SK-N-SH treated with all-trans-retinoic acid at 6 μM for 48 hours (cell line): ENCODE measurements at regions not wholly inside any gene's neighbourhood (a gene's known extent, or its start where the extent isn't known, plus 50 kb on each side); places are given as distances from the start of the nearest gene placed in this dataset.

Source experiments
- CSDC2 ChIP-seq: fragments of 250-450 bp; sonication (Bioruptor Pico); IDR thresholded peaks from 2 replicates; pipeline ENCODE4 v1.5.0; 2020; ENCODE audit warnings: mild to moderate bottlenecking, moderate library complexity
- ESRRG ChIP-seq: fragments of 250-450 bp; sonication (Bioruptor Pico); IDR thresholded peaks from 2 replicates; pipeline ENCODE4 v1.6.1; 2021; ENCODE audit warnings: mild to moderate bottlenecking
- GLIS3 ChIP-seq: fragments of 250-450 bp; sonication (Bioruptor Pico); IDR thresholded peaks from 2 replicates; pipeline ENCODE4 v1.5.0; 2020; ENCODE audit warnings: mild to moderate bottlenecking, moderate library complexity
- ISL1 ChIP-seq: fragments of 250-450 bp; sonication (Bioruptor Pico); IDR thresholded peaks from 2 replicates; pipeline ENCODE4 v2.1.2; 2022; ENCODE audit warnings: mild to moderate bottlenecking, moderate library complexity
- RARB ChIP-seq: fragments of 250-450 bp; sonication (Bioruptor Pico); IDR thresholded peaks from 2 replicates; pipeline ENCODE4 v1.8.0; 2021; ENCODE audit warnings: mild to moderate bottlenecking, moderate library complexity
- TCF4 ChIP-seq: fragments of 250-450 bp; sonication (Bioruptor Pico); IDR thresholded peaks from 2 replicates; pipeline ENCODE4 v1.8.0; 2021; ENCODE audit warnings: mild to moderate bottlenecking, moderate library complexity, borderline replicate concordance
- ZC3H10 ChIP-seq: fragments of 250-450 bp; sonication (Bioruptor Pico); IDR thresholded peaks from 2 replicates; pipeline ENCODE4 v1.5.1; 2021; ENCODE audit warnings: mild to moderate bottlenecking, moderate library complexity
- ZFP3 ChIP-seq: fragments of 250-450 bp; sonication (Bioruptor Pico); IDR thresholded peaks from 2 replicates; pipeline ENCODE4 v1.5.0; 2020; ENCODE audit warnings: mild to moderate bottlenecking, moderate library complexity
- ZFP30 ChIP-seq: fragments of 450-650 bp; formaldehyde crosslinking; IDR thresholded peaks from 2 replicates; pipeline ENCODE4 v1.5.0; 2022; ENCODE audit warnings: mild to moderate bottlenecking, moderate library complexity
- TF ChIP-seq, protein P1 (sequence below): fragments of 250-450 bp; sonication (Bioruptor Pico); IDR thresholded peaks from 2 replicates; pipeline ENCODE4 v1.8.0; 2020; ENCODE audit warnings: mild to moderate bottlenecking, moderate library complexity, borderline replicate concordance
- TF ChIP-seq, protein P2 (sequence below): fragments of 250-450 bp; sonication (Bioruptor Pico); IDR thresholded peaks from 2 replicates; pipeline ENCODE4 v1.8.0; 2021; ENCODE audit warnings: low read depth, mild to moderate bottlenecking, moderate library complexity, borderline replicate concordance
- TF ChIP-seq, protein P3 (sequence below): fragments of 250-450 bp; sonication (Bioruptor Pico); IDR thresholded peaks from 2 replicates; pipeline ENCODE4 v1.5.0; 2020; ENCODE audit warnings: mild to moderate bottlenecking, moderate library complexity
- TF ChIP-seq, protein P4 (sequence below): fragments of 250-450 bp; sonication (Bioruptor Pico); IDR thresholded peaks from 2 replicates; pipeline ENCODE4 v1.5.1; 2020; ENCODE audit warnings: low read depth, mild to moderate bottlenecking, moderate library complexity
- TF ChIP-seq, protein P5 (sequence below): fragments of 250-450 bp; sonication (Bioruptor Pico); IDR thresholded peaks from 2 replicates; pipeline ENCODE4 v1.5.1; 2021; ENCODE audit warnings: mild to moderate bottlenecking, moderate library complexity

DNA sequence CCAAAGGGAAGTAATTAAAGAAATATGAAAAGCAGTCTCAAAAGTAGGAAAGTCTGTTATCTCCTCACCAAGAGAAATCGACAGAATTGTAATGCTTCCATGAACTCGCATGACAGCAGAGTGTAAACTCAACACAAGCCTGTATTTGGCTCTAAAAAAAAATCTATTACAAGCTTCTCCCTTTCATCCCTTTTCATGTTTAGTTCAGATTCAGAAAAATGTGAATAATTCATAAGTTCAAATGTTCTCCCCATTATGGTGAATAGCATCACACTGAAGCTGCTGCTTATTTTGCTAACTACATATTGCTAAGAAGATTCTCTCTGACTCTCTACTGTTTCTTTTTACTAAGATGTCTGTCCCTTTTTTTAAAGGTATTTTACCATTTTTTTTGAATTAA lies 910.3 kb upstream of the MBL2 start:
- TF ChIP-seq GLIS3 (CRISPR knock-in tag) (no peak), RARB (CRISPR knock-in tag) (no peak), ZC3H10 (CRISPR knock-in tag) (no peak), ZFP30 (CRISPR knock-in tag) (no peak), ISL1 (CRISPR knock-in tag) (no peak), TCF4 (CRISPR knock-in tag) (no peak), ZFP3 (no peak), CSDC2 (CRISPR knock-in tag) (no peak), ESRRG (CRISPR knock-in tag) (no peak)
- TF ChIP-seq, protein P1, sequence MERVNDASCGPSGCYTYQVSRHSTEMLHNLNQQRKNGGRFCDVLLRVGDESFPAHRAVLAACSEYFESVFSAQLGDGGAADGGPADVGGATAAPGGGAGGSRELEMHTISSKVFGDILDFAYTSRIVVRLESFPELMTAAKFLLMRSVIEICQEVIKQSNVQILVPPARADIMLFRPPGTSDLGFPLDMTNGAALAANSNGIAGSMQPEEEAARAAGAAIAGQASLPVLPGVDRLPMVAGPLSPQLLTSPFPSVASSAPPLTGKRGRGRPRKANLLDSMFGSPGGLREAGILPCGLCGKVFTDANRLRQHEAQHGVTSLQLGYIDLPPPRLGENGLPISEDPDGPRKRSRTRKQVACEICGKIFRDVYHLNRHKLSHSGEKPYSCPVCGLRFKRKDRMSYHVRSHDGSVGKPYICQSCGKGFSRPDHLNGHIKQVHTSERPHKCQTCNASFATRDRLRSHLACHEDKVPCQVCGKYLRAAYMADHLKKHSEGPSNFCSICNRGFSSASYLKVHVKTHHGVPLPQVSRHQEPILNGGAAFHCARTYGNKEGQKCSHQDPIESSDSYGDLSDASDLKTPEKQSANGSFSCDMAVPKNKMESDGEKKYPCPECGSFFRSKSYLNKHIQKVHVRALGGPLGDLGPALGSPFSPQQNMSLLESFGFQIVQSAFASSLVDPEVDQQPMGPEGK = no peak
- TF ChIP-seq, protein P2, sequence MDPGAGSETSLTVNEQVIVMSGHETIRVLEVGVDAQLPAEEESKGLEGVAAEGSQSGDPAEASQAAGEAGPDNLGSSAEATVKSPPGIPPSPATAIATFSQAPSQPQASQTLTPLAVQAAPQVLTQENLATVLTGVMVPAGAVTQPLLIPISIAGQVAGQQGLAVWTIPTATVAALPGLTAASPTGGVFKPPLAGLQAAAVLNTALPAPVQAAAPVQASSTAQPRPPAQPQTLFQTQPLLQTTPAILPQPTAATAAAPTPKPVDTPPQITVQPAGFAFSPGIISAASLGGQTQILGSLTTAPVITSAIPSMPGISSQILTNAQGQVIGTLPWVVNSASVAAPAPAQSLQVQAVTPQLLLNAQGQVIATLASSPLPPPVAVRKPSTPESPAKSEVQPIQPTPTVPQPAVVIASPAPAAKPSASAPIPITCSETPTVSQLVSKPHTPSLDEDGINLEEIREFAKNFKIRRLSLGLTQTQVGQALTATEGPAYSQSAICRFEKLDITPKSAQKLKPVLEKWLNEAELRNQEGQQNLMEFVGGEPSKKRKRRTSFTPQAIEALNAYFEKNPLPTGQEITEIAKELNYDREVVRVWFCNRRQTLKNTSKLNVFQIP (CRISPR knock-in tag) = no peak
- TF ChIP-seq, protein P3, sequence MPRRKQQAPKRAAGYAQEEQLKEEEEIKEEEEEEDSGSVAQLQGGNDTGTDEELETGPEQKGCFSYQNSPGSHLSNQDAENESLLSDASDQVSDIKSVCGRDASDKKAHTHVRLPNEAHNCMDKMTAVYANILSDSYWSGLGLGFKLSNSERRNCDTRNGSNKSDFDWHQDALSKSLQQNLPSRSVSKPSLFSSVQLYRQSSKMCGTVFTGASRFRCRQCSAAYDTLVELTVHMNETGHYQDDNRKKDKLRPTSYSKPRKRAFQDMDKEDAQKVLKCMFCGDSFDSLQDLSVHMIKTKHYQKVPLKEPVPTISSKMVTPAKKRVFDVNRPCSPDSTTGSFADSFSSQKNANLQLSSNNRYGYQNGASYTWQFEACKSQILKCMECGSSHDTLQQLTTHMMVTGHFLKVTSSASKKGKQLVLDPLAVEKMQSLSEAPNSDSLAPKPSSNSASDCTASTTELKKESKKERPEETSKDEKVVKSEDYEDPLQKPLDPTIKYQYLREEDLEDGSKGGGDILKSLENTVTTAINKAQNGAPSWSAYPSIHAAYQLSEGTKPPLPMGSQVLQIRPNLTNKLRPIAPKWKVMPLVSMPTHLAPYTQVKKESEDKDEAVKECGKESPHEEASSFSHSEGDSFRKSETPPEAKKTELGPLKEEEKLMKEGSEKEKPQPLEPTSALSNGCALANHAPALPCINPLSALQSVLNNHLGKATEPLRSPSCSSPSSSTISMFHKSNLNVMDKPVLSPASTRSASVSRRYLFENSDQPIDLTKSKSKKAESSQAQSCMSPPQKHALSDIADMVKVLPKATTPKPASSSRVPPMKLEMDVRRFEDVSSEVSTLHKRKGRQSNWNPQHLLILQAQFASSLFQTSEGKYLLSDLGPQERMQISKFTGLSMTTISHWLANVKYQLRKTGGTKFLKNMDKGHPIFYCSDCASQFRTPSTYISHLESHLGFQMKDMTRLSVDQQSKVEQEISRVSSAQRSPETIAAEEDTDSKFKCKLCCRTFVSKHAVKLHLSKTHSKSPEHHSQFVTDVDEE (CRISPR knock-in tag) = no peak
- TF ChIP-seq, protein P4, sequence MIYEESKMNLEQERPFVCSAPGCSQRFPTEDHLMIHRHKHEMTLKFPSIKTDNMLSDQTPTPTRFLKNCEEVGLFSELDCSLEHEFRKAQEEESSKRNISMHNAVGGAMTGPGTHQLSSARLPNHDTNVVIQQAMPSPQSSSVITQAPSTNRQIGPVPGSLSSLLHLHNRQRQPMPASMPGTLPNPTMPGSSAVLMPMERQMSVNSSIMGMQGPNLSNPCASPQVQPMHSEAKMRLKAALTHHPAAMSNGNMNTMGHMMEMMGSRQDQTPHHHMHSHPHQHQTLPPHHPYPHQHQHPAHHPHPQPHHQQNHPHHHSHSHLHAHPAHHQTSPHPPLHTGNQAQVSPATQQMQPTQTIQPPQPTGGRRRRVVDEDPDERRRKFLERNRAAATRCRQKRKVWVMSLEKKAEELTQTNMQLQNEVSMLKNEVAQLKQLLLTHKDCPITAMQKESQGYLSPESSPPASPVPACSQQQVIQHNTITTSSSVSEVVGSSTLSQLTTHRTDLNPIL (CRISPR knock-in tag) = no peak
- TF ChIP-seq, protein P5, sequence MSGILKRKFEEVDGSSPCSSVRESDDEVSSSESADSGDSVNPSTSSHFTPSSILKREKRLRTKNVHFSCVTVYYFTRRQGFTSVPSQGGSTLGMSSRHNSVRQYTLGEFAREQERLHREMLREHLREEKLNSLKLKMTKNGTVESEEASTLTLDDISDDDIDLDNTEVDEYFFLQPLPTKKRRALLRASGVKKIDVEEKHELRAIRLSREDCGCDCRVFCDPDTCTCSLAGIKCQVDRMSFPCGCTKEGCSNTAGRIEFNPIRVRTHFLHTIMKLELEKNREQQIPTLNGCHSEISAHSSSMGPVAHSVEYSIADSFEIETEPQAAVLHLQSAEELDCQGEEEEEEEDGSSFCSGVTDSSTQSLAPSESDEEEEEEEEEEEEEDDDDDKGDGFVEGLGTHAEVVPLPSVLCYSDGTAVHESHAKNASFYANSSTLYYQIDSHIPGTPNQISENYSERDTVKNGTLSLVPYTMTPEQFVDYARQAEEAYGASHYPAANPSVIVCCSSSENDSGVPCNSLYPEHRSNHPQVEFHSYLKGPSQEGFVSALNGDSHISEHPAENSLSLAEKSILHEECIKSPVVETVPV = no peak
